HCT116 (cell line): ENCODE measurements at regions not wholly inside any gene's neighbourhood (a gene's known extent, or its start where the extent isn't known, plus 50 kb on each side); places are given as distances from the start of the nearest gene placed in this dataset.

ENCODE experiments used
- CBX3 ChIP-seq: IDR thresholded peaks from 2 replicates; pipeline ENCODE4 v1.6.1; 2012; ENCODE audit warnings: low read depth
- CEBPB ChIP-seq: IDR thresholded peaks from 2 replicates; pipeline ENCODE4 v1.6.1; 2012; ENCODE audit warnings: low read depth
- EZH2 ChIP-seq: fragments of 200-600 bp; sonication (generic); IDR thresholded peaks from 2 replicates; pipeline ENCODE4 v1.6.1; 2017; ENCODE audit warnings: antibody characterized with exemption, mixed run types
- EZH2phosphoT487 ChIP-seq: fragments of 200-600 bp; IDR thresholded peaks from 2 replicates; pipeline ENCODE4 v1.6.1; 2018; ENCODE audit warnings: antibody characterized with exemption, borderline replicate concordance
- POLR2A ChIP-seq: IDR thresholded peaks from 2 replicates; pipeline ENCODE4 v1.7.0; 2011; ENCODE audit warnings: borderline replicate concordance; ENCODE audit not compliant: insufficient read depth, insufficient read length; ENCODE audit errors: extremely low read depth
- POLR2AphosphoS5 ChIP-seq: IDR thresholded peaks from 2 replicates; pipeline ENCODE4 v1.6.1; 2011; ENCODE audit warnings: mild to moderate bottlenecking, low read depth, low read length, moderate library complexity
- RAD21 ChIP-seq: IDR thresholded peaks from 2 replicates; pipeline ENCODE4 v1.6.1; 2012; ENCODE audit warnings: low read depth, mild to moderate bottlenecking
- SP1 ChIP-seq: IDR thresholded peaks from 2 replicates; pipeline ENCODE4 v1.6.1; 2012; ENCODE audit warnings: low read depth
- SRF ChIP-seq: IDR thresholded peaks from 2 replicates; pipeline ENCODE4 v1.6.1; 2012; ENCODE audit warnings: low read depth
- TF ChIP-seq, protein P1 (sequence below), 3 experiments: fragments of 200-600 bp in 1 of 3; sonication (generic) in 1 of 3; IDR thresholded peaks in 2 of 3; conservative IDR thresholded peaks in 1 of 3; 2 replicates each; pipeline ENCODE4 v1.5.1; 2012 to 2017; ENCODE audit warnings: low read depth in 2 of 3, low read length in 2 of 3, antibody characterized with exemption in 1 of 3, borderline replicate concordance in 1 of 3, control low read depth in 1 of 3, mild to moderate bottlenecking in 1 of 3, mixed read lengths in 1 of 3, mixed run types in 1 of 3, moderate library complexity in 1 of 3; ENCODE audit not compliant: insufficient read depth in 1 of 3
- TF ChIP-seq, protein P2 (sequence below): IDR thresholded peaks from 2 replicates; pipeline ENCODE4 v1.6.1; 2012
- TF ChIP-seq, protein P3 (sequence below): IDR thresholded peaks from 2 replicates; pipeline ENCODE4 v1.6.1; 2012; ENCODE audit warnings: low read depth

DNA sequence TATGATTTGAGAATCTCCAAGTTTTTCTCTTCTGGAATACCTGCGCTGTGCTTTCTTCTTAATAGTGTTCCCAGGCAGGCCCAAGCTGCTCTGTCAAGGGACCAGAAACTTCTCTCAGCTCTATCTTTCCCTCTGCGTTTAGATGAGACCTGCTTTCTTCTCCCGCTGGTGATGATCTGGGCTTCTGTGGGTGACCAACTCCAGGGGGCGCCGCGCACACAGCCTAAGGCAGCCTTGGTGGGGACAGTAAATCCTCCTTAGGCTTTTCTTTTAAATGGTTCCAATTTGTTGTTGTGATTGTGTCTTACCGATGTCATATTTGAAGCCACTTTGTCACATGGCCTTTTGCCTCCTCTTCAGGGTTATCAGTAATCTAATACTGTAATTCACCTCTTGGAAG, 439.4 kb upstream of the KLF12 start:
- TF ChIP-seq CEBPB, result no peak
- TF ChIP-seq, protein P1, sequence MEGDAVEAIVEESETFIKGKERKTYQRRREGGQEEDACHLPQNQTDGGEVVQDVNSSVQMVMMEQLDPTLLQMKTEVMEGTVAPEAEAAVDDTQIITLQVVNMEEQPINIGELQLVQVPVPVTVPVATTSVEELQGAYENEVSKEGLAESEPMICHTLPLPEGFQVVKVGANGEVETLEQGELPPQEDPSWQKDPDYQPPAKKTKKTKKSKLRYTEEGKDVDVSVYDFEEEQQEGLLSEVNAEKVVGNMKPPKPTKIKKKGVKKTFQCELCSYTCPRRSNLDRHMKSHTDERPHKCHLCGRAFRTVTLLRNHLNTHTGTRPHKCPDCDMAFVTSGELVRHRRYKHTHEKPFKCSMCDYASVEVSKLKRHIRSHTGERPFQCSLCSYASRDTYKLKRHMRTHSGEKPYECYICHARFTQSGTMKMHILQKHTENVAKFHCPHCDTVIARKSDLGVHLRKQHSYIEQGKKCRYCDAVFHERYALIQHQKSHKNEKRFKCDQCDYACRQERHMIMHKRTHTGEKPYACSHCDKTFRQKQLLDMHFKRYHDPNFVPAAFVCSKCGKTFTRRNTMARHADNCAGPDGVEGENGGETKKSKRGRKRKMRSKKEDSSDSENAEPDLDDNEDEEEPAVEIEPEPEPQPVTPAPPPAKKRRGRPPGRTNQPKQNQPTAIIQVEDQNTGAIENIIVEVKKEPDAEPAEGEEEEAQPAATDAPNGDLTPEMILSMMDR (IDR thresholded peaks at IDR 0.05 in 2 of 3, conservative IDR thresholded peaks at IDR 0.05 in 1 of 3; ENCODE audit: borderline replicate concordance in 1 of 3, insufficient read depth in 1 of 3, low read depth in 2 of 3, low read length in 2 of 3), result peak in 2 of 3 experiments; percentile 31 to 43; a peak in 4 of 6 replicates
- TF ChIP-seq EZH2phosphoT487, result no peak
- TF ChIP-seq POLR2A, result no peak
- TF ChIP-seq, protein P2, sequence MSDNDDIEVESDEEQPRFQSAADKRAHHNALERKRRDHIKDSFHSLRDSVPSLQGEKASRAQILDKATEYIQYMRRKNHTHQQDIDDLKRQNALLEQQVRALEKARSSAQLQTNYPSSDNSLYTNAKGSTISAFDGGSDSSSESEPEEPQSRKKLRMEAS, result no peak
- no peak for TF ChIP-seq CBX3
- no peak for TF ChIP-seq POLR2AphosphoS5
- TF ChIP-seq RAD21, result peak; percentile 30; the same call in 1 of the 2 replicates
- no peak for TF ChIP-seq EZH2
- TF ChIP-seq SP1, result no peak
- TF ChIP-seq, protein P3, sequence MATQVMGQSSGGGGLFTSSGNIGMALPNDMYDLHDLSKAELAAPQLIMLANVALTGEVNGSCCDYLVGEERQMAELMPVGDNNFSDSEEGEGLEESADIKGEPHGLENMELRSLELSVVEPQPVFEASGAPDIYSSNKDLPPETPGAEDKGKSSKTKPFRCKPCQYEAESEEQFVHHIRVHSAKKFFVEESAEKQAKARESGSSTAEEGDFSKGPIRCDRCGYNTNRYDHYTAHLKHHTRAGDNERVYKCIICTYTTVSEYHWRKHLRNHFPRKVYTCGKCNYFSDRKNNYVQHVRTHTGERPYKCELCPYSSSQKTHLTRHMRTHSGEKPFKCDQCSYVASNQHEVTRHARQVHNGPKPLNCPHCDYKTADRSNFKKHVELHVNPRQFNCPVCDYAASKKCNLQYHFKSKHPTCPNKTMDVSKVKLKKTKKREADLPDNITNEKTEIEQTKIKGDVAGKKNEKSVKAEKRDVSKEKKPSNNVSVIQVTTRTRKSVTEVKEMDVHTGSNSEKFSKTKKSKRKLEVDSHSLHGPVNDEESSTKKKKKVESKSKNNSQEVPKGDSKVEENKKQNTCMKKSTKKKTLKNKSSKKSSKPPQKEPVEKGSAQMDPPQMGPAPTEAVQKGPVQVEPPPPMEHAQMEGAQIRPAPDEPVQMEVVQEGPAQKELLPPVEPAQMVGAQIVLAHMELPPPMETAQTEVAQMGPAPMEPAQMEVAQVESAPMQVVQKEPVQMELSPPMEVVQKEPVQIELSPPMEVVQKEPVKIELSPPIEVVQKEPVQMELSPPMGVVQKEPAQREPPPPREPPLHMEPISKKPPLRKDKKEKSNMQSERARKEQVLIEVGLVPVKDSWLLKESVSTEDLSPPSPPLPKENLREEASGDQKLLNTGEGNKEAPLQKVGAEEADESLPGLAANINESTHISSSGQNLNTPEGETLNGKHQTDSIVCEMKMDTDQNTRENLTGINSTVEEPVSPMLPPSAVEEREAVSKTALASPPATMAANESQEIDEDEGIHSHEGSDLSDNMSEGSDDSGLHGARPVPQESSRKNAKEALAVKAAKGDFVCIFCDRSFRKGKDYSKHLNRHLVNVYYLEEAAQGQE, result no peak
- no peak for TF ChIP-seq SRF
